HG03066 (cell line): ENCODE measurements at regions not wholly inside any gene's neighbourhood (a gene's known extent, or its start where the extent isn't known, plus 50 kb on each side); places are given as distances from the start of the nearest gene placed in this dataset.

Source experiments
- ATAC-seq: cut with Tn5 transposase; IDR thresholded peaks from one replicate; pipeline ENCODE4 v1.9.1; 2021; ENCODE audit warnings: low read depth; ENCODE audit not compliant: unreplicated experiment

- ATAC-seq = no peak
Measured at GRCh38 chr10:44473146-44473545, 88.2 kb upstream of the CXCL12 start.

- no peak for ATAC-seq
Measured at GRCh38 chr10:44476409-44477045, 91.6 kb upstream of the CXCL12 start.

DNA sequence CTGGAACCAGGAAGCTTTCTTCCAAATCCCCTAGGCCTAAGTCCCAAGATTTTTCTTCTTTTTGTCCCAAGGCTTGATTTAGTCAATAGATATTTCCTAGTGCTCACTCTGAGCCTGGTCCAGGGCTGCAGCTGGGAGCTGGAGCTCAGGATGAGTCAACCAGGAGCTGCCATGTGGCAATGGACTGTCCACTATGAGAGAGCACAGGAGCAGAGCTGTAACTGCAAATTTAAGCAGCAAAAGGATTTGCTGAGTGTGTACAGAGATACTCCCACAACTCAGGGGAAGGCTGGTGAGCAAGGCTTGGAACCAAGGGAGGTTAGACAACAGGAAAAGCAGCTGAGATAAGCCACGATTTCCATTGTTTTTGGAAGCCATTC, 92.1 kb upstream of the CXCL12 start:
- no peak for ATAC-seq

- no peak for ATAC-seq
Measured at GRCh38 chr10:44478040-44478439, 93.1 kb upstream of the CXCL12 start.

GRCh38 chr10:44478876-44479705, 94.2 kb upstream of the CXCL12 start:
- no peak for ATAC-seq

DNA sequence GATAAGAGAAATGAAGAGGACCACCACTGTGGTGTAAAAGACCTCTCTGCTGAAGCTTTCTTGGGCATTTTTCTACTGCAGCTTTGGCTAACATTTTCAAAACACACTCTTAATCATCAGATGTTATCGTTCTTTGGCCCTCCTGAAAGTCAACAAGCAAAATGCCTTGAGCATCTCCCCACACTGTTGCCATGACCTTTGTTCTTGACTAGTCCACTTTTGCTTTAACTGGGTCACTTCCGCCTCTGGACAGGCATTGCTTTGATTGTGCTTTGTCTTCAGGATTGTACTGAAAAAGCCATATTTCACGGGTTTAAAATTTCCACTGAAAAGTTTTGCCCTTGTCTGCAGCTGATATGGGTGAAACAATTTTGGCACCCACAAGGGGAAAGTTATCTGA, 107.8 kb upstream of the CXCL12 start:
- ATAC-seq = no peak

- no peak for ATAC-seq
Measured at GRCh38 chr10:44498222-44498621, 113.3 kb upstream of the CXCL12 start.

- ATAC-seq = no peak
Measured at GRCh38 chr10:44500451-44500850, 115.6 kb upstream of the CXCL12 start.

DNA sequence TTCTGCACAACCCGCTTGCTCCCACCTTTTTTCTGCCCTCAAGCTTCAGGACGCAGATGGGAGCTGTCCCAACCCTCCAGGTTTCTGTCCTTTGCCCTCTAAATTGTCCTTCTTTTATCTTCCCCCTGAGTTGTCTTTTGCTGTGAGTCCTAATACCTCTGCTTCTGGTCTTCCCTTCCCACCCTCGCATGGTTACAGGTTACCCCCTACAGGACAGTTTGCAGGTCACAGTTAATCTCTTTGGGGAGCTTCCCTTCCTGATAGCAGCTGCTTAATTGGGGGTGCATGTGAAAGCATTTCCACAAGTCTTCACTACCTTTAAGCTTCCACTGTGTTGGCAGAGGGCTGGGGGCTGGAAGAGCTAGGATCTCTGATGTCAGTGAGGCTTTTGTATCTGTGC, 121.5 kb upstream of the CXCL12 start:
- ATAC-seq = no peak

- no peak for ATAC-seq
Measured at GRCh38 chr10:44510379-44511115, 125.7 kb upstream of the CXCL12 start.

DNA sequence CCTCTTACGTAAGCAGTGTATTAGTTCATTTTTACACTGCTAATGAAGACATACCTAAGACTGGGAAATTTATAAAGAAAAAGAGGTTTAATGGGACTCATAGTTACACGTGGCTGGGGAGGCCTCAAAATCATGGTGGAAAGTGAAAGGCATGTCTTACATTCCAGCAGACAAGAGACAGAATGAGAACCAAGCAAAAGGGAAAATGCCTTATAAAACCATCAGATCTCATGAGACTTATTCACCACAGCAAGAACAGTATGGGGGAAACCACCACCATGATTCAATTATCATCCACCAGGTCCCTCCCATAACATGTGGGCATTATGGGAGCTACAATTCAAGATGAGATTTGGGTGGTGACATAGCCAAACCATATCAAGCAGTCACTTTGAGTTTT, 126.3 kb upstream of the CXCL12 start:
- no peak for ATAC-seq

DNA sequence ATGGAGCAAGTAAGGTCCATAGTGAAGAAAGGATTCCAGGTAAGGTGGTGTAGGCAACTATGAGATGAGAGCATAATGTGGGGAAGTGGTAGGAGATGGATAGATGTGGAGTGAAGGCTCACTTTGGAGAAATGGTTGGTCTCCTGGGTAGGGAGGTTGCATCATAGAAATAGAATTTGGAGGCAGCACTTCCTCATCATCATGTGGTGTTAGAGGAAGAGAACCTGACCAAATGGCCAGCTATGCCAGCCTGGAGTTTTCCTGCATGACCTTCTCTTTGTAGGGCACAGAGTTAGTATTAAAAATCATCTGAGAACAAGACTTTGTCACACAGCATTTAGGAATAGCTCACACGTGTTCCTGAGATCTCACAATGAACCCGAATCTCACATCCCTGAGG, 126.7 kb upstream of the CXCL12 start:
- ATAC-seq = no peak

DNA sequence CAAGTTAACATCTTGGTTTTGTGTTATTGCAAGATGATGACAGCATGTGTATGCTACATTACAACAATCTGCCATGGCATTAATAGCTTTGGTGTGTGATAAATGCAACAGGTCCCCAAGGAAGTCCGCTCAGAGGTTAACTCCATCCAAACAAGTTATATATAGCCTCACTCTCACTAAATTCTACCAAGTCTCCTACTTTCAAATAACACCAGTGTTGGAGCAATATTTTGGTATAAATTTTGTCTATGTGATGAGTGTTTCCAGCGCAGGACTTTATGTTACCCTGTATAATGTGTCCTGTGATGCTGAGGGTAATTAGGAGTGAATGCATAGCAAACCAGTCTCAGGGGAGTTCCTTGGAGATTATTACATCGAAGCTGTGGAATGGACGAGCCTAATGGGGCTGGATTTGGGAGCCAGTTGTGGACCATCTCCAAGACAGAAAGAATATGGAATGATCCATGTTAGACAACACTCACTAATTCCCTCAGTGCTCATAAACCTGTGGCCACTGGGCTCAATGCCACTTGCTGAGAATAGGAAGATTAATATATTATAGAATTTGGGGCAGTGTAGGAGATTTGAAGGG, 127.6 kb upstream of the CXCL12 start:
- no peak for ATAC-seq

- ATAC-seq = no peak
Measured at GRCh38 chr10:44513591-44513990, 128.7 kb upstream of the CXCL12 start.

DNA sequence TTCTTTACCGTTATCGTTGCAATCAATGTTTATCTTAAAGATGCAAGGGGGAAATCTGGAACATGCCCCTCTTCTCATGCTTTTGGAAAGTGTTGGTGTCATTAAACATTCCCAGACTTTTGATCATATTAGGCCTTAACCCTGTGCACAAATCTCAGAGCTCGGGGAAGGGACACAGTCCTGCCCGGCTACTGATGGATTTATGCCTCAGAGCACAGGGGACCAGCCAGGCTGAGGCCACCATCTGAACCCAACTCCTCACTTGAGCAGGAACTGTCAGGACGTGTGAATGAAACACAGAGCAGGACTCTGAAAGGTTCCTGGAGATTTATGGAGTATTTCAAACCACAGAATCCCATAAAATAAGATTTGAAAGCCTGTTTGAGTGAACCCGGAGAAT, 132.0 kb upstream of the CXCL12 start:
- ATAC-seq = no peak

GRCh38 chr10:44517635-44518034, 132.7 kb upstream of the CXCL12 start:
- no peak for ATAC-seq

- no peak for ATAC-seq
Measured at GRCh38 chr10:44519361-44519760, 134.5 kb upstream of the CXCL12 start.

DNA sequence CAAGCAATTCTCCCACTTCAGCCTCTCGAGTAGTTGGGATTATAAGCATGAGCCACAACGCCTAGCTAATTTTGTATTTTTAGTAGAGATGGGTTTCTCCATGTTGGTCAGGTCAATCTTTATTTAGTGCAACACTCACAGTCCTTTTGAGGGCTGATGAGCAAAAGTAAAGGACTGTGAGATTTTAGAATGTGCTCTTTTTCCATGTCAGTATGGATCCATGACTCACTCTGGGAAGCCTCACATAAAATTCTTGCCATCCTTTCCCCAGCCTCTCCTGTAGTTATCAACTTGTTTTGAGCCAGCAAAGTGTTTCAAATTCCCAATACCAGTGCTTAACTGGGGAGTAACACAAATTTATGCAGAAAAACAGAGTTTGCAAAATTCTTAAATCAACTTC, 135.8 kb upstream of the CXCL12 start:
- no peak for ATAC-seq

DNA sequence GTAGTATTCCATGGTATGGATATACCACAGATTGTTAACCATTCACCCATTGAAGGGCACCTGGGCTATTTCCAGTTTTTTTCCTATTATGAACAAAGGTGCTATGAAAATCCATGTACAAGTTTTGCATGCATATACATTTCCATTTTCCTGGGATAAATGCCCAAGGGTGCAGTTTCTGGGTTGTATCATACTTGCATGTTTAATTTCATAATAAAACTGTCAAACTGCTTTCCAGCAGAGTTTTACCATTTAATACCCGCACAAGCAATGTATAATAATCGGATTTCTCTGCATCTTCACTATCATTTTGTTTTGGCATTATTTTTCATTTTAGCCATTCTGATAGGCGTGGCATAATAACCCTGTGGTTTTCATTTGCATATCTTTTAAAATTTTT, 154.3 kb upstream of the CXCL12 start:
- no peak for ATAC-seq

DNA sequence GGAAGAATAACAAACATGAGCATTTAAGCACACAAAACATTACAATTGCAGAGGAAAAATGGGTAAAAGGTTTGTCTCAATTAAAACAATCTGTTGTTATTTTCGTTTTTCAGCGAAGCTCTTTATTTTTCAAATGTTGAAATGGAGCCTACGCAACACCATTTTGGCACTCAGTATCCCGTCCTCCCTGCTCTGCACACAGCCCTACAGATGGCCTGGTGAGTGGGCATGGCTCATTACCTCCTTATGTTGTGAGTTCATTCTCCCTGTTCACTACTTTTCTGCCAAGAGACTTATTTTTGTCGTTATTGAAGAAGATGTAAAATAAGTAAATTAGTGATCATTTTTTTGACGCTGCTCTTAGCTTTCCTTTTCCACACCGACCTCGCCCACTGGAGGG, 167.8 kb upstream of the CXCL12 start:
- no peak for ATAC-seq

DNA sequence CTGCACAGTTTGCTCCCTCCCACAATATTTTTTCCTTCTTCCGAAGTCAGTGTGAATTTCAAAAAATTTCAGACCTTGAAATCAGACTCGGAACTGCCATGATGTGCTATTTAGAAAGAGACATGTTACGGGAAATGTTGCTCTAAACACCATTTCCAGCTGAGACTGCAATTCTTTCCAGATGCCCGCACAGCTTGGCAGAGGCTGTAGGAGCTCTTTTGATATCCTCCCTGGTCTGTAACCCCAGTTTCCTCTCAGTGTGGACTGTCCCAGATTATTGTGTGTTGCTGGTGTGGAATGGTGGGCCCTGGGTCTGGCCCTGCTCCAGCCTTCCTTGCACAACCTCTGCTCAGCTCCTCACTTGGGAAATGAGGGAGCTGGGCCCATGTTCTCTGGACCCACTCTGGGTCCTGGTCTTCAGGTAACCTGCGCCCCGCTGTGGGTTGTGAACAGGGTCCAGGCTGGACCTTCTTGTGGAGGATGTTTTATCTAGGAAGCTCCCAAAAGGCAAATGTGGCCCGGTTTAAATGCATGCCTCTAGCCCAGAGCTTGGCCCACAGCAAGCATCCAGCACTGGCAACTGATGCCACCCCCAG, 172.8 kb upstream of the CXCL12 start:
- ATAC-seq = no peak
